NCI-H146 treated with DMSO at 0.1 percent for 48 hours (cell line): ENCODE measurements at regions not wholly inside any gene's neighbourhood (a gene's known extent, or its start where the extent isn't known, plus 50 kb on each side); places are given as distances from the start of the nearest gene placed in this dataset.

ENCODE experiments used
- DNase-seq: peaks from one replicate; lab custom pipeline; 2025; ENCODE audit not compliant: unreplicated experiment; lab: John Stamatoyannopoulos, UW

- no peak for DNase-seq
Measured at GRCh38 chr4:54152846-54153600, 53.1 kb downstream of the GSX2 start.

- peak; percentile 19 for DNase-seq
Measured at GRCh38 chr4:54155936-54156335, 56.0 kb downstream of the GSX2 start.

- no peak for DNase-seq
Measured at GRCh38 chr4:54157606-54158005, 57.6 kb downstream of the GSX2 start.

GRCh38 chr4:54159543-54159942 lies 59.6 kb downstream of the GSX2 start:
- no peak for DNase-seq

GRCh38 chr4:54165011-54165410 lies 64.1 kb upstream of the PDGFRA start:
- DNase-seq: no peak

- no peak for DNase-seq
Measured at GRCh38 chr4:54165438-54165837, 63.7 kb upstream of the PDGFRA start.

GRCh38 chr4:54167508-54167907 lies 61.6 kb upstream of the PDGFRA start:
- no peak for DNase-seq

GRCh38 chr4:54169176-54169575 lies 59.9 kb upstream of the PDGFRA start:
- no peak for DNase-seq

GRCh38 chr4:54172156-54172555 lies 56.9 kb upstream of the PDGFRA start:
- no peak for DNase-seq

- DNase-seq: no peak
Measured at GRCh38 chr4:54173281-54173912, 55.7 kb upstream of the PDGFRA start.

GRCh38 chr4:54176202-54176601 lies 52.9 kb upstream of the PDGFRA start:
- no peak for DNase-seq
